ENCODE measurements at regions not wholly inside any gene's neighbourhood (a gene's known extent, or its start where the extent isn't known, plus 50 kb on each side); places are given as distances from the start of the nearest gene placed in this dataset.

DNA sequence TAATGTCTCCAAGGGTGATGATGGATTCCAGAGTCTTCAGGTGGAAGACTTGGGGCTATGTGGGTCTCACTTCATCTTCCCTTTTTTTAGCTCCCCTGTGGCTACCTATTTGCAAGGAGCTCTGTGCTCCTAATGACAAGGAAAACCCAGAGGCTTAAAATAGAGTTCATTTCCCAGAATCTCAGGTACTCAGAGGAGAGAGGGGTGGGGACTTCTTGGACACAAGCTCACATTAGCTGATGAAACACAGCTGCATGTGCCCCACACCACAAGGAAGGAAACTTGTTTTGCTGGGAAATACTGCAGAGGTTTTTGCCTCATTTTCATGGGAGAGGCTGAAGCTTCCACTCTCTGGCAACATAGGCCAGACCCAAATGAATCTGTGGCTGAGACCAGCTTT is 138.6 kb upstream of the SLC1A4 start:
- TF ChIP-seq TCF4 (CRISPR knock-in tag; IDR thresholded peaks at IDR 0.05; ENCODE audit: borderline replicate concordance) (no peak), ARNTL (CRISPR knock-in tag; IDR thresholded peaks at IDR 0.05; ENCODE audit: borderline replicate concordance, low read depth) (no peak)

All from SK-N-SH treated with all-trans-retinoic acid at 6 μM for 48 hours (cell line).